CD4-positive, alpha-beta T cell (primary cell): ENCODE measurements at regions not wholly inside any gene's neighbourhood (a gene's known extent, or its start where the extent isn't known, plus 50 kb on each side); places are given as distances from the start of the nearest gene placed in this dataset.

ENCODE experiments used
- ATAC-seq: fragments of 200-7000 bp; cut with Tn5 transposase; one replicate; pipeline ENCODE4 v1.10.0; 2022; ENCODE audit warnings: mild to moderate bottlenecking; ENCODE audit not compliant: poor library complexity
- CTCF ChIA-PET: fragments of 350-600 bp; sonication (Branson Sonifier 250); formaldehyde crosslinking; loops from one replicate; lab custom pipeline; 2021; ENCODE audit warnings: antibody characterized with exemption, inconsistent platforms; lab: Charles Lee
- POLR2A ChIA-PET: fragments of 350-600 bp; sonication (Branson Sonifier 250); formaldehyde crosslinking; loops from one replicate; lab custom pipeline; 2021; ENCODE audit warnings: antibody characterized with exemption, inconsistent platforms; lab: Charles Lee
- DNase-seq, 14 experiments: peaks; one replicate each; pipeline ENCODE4 v3.0.0-alpha.2; 2013 to 2020; ENCODE audit warnings: mixed read lengths in 2 of 14
- H3K27ac ChIP-seq, 2 donors: one replicate each; pipeline versions ENCODE4 v1.5.1 to v1.7.0; 2013; ENCODE audit warnings: low read length in 2 of 2, low read depth in 1 of 2, mild to moderate bottlenecking in 1 of 2
- H3K27me3 ChIP-seq, 2 experiments: 1 replicate in 1 of 2; 2 replicates in 1 of 2; pipeline versions ENCODE4 v1.6.1 to v1.7.0; 2013; ENCODE audit warnings: low read length in 2 of 2, control low read depth in 1 of 2, mild to moderate bottlenecking in 1 of 2, moderate library complexity in 1 of 2; ENCODE audit not compliant: insufficient read depth in 2 of 2, control insufficient read depth in 1 of 2
- H3K36me3 ChIP-seq: one replicate; pipeline ENCODE4 v1.6.1; 2013; ENCODE audit warnings: low read length, control low read depth; ENCODE audit not compliant: insufficient read depth
- H3K4me1 ChIP-seq: one replicate; pipeline ENCODE4 v1.6.1; 2013; ENCODE audit warnings: low read length, control low read depth; ENCODE audit not compliant: insufficient read depth
- H3K4me3 ChIP-seq: one replicate; pipeline ENCODE4 v1.5.1; 2013; ENCODE audit warnings: mild to moderate bottlenecking, low read length, moderate library complexity
- H3K9me3 ChIP-seq, 2 experiments: 1 replicate in 1 of 2; 2 replicates in 1 of 2; pipeline versions ENCODE4 v1.6.1 to v1.7.0; 2013; ENCODE audit warnings: low read length in 2 of 2, mild to moderate bottlenecking in 2 of 2, control low read depth in 1 of 2, moderate library complexity in 1 of 2; ENCODE audit not compliant: control insufficient read depth in 1 of 2, insufficient read depth in 1 of 2
- H3K27ac Mint-ChIP-seq: one replicate; pipeline ENCODE4 v1.8.0; 2020; ENCODE audit warnings: mixed read lengths
- H3K27me3 Mint-ChIP-seq: one replicate; pipeline ENCODE4 v1.8.0; 2021; ENCODE audit warnings: mixed read lengths
- H3K36me3 Mint-ChIP-seq: one replicate; pipeline ENCODE4 v1.8.0; 2021; ENCODE audit warnings: low read depth, mixed read lengths
- H3K4me1 Mint-ChIP-seq: one replicate; pipeline ENCODE4 v1.8.0; 2021; ENCODE audit warnings: low read depth, mixed read lengths
- H3K4me3 Mint-ChIP-seq: one replicate; pipeline ENCODE4 v1.8.0; 2020; ENCODE audit warnings: mild to moderate bottlenecking, mixed read lengths
- H3K9me3 Mint-ChIP-seq: one replicate; pipeline ENCODE4 v1.8.0; 2020; ENCODE audit warnings: mixed read lengths
- CTCF ChIP-seq: fragments of 200-600 bp; IDR thresholded peaks from one replicate; pipeline ENCODE4 v1.8.0; 2022; ENCODE audit warnings: antibody characterized with exemption, mild to moderate bottlenecking
- intact Hi-C, 2 experiments: fragments of 100-400 bp; cut with DNase I in 1 of 2; cut with micrococcal nuclease in 1 of 2; formaldehyde crosslinking; loops; one replicate each; pipeline versions ENCODE4 v1.15.1 to v1.9.0; 2023 to 2025; cut with DNase I, micrococcal nuclease

DNA sequence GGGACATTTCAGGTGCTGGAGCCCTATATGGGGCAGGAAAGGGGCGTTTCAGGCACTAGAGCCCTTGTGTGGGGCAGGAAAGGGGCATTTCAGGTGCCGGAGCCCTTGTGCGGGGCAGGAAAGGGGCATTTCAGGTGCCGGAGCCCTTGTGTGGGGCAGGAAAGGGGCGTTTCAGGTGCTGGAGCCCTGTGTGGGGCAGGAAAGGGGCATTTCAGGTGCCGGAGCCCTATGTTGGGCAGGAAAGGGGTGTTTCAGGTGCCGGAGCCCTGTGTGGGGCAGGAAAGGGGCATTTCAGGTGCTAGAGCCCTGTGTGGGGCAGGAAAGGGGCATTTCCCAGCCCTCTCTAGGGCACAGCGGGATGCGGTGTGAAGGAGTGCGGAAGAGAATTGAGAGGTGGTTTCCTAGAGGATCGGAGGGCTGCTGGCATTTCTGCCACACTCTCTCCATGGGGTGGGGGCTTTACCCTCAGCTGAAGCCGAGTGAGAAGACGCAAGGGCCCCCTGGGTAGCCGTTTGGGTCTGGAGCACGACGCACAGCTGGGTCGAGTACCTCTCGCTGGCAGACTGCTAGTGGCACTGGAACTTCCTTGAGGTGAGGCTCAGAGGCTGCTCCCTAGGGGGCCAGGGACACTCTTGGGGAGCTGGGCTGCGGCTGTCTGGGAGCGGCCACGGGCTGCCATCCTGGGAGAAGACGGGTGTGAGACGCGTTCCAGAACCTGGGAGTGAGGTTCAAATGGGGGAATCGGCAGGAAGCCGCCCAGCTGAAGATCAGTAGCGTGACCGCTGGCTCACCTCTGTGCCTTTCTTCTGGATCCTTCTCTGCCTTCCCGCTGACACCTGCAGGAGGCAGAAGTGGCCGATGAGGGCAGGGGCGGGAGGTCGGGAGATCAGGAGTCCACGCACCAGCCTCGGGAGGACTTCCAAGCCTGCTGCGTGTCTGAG lies 122.6 kb upstream of the IRX4 start:
- ATAC-seq: no peak
- H3K27ac ChIP-seq: no peak overlapping the region
- Mint-ChIP-seq H3K4me1 (no peaks in the 10 kb centered on the region), H3K4me3 (no peak overlapping the region), H3K36me3 (no peaks in the 10 kb centered on the region), H3K9me3 (no peaks in the 10 kb centered on the region), H3K27ac (no peak overlapping the region), H3K27me3 (peaks cover 43% of the 10 kb centered on the region)
- ChIA-PET POLR2A (no interaction called here), CTCF (no interaction called here)
- intact Hi-C loops: no loop called here
- no peak for TF ChIP-seq CTCF
- no peak overlapping the region for H3K4me3 ChIP-seq
- H3K27me3 ChIP-seq: peaks cover 0 to 11% of the 10 kb centered on the region in 2 experiments
- peaks cover 0 to 28% of the 10 kb centered on the region in 2 experiments for H3K9me3 ChIP-seq
- DNase-seq: no peak
- no peaks in the 10 kb centered on the region for H3K36me3 ChIP-seq
- H3K4me1 ChIP-seq: no peaks in the 10 kb centered on the region

DNA sequence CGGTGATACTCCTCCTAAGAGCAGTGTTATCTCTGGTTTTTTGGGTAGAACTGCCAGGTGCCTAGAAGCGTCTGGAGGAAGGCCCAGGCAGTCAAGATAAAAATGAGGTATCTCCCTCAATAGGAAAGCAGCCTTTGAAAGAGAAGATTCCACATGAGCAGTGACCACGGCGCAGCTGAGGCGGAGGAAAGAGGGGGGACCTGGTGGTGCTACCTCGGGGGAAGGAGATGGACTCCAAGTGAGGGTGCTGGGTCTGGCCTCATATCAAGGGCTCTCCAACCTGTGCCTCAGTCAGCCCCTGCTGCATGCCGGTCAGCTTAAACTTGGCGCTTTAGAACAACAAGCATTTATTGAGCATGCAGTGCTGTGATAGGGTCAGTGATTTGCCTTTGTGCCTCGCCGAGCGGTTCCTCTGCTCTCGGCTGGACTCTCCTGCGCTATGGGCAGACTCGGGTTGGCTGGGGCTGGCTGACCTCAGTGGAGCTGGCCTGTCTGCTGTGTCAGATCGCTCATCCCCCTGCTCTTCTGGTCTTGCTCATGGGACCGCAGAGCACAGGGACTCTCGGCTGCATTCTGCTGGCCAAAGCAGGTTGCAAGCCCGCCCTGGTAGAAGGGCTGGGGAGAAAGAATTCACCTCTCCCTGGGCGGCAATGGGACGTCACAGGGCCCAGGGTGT lies 121.1 kb upstream of the IRX4 start:
- no peak for DNase-seq
- H3K9me3 ChIP-seq: peaks cover 0 to 29% of the 10 kb centered on the region in 2 experiments
- ATAC-seq: no peak
- intact Hi-C loops: no loop called here
- H3K27me3 Mint-ChIP-seq: peaks cover 55% of the 10 kb centered on the region
- H3K27me3 ChIP-seq: peaks cover 0 to 8% of the 10 kb centered on the region in 2 experiments
- H3K27ac ChIP-seq: no peak overlapping the region
- H3K4me1 Mint-ChIP-seq: no peaks in the 10 kb centered on the region
- H3K36me3 Mint-ChIP-seq: no peaks in the 10 kb centered on the region
- no peaks in the 10 kb centered on the region for H3K36me3 ChIP-seq
- ChIA-PET CTCF (no interaction called here), POLR2A (no interaction called here)
- no peaks in the 10 kb centered on the region for H3K4me1 ChIP-seq
- H3K27ac Mint-ChIP-seq: no peak overlapping the region
- H3K4me3 ChIP-seq: no peak overlapping the region
- no peaks in the 10 kb centered on the region for H3K9me3 Mint-ChIP-seq
- H3K4me3 Mint-ChIP-seq: no peak overlapping the region
- TF ChIP-seq CTCF: no peak

DNA sequence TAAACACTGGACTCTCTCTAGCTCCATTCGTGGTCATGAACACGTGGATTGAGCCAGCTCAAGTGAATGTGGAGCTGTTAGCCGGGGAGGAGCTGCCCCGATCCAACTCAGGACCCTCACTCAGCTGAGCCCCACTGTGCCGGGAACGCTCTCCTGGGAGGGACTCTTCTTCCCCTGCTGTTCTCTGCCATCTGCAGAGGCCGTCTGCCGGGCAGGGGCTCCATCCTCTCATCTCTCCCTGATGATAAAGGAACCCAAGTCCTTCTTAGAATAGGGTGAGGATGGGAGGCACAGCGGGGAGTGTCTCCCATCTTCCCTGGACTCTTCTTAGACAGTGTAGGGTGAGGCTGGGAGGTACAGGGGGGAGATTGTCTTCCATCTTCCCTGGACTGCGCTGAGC lies 120.5 kb upstream of the IRX4 start:
- POLR2A ChIA-PET: no interaction called here
- peaks cover 0 to 8% of the 10 kb centered on the region in 2 experiments for H3K27me3 ChIP-seq
- H3K27ac Mint-ChIP-seq: no peak overlapping the region

More for the DNA sequence above, 120.5 kb upstream of the IRX4 start:
- Mint-ChIP-seq H3K9me3 (peaks cover 4% of the 10 kb centered on the region), H3K4me3 (no peak overlapping the region), H3K27me3 (peaks cover 55% of the 10 kb centered on the region), H3K36me3 (no peaks in the 10 kb centered on the region), H3K4me1 (no peaks in the 10 kb centered on the region)
- Histone ChIP-seq H3K4me1 (no peaks in the 10 kb centered on the region), H3K9me3 (peaks cover 0 to 29% of the 10 kb centered on the region in 2 experiments), H3K4me3 (no peak overlapping the region), H3K27ac (no peak overlapping the region), H3K36me3 (no peaks in the 10 kb centered on the region)
- intact Hi-C loops: no loop called here
- ATAC-seq (no peak), DNase-seq (no peak)
- CTCF ChIA-PET: no interaction called here
- no peak for TF ChIP-seq CTCF
